ENCODE measurements at regions not wholly inside any gene's neighbourhood (a gene's known extent, or its start where the extent isn't known, plus 50 kb on each side); places are given as distances from the start of the nearest gene placed in this dataset.

DNA sequence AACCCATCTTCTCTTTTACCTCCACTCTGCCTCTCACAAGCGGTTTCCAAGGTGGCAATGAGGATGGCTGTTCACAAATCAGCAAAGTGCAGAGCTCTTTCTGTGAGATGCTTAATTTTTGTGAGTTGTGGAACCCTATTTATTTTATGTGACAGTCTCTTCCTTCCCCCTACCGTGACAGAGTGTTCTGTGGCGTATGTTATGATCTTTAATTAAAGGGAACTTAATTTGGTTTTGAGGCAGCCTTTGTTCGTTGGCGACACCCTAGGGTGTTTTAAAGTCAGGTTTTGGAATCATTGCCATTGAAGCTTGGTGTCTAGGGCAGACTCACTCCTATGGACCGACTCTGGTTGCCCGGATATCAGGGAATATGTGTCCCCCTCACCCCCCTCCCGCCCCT, 83.3 kb upstream of the IRX3 start:
- H3K27ac ChIP-seq, result no peak overlapping the region
- no peak for TF ChIP-seq ZFX (IDR thresholded peaks at IDR 0.05; ENCODE audit: borderline replicate concordance)
- TF ChIP-seq, protein P1, sequence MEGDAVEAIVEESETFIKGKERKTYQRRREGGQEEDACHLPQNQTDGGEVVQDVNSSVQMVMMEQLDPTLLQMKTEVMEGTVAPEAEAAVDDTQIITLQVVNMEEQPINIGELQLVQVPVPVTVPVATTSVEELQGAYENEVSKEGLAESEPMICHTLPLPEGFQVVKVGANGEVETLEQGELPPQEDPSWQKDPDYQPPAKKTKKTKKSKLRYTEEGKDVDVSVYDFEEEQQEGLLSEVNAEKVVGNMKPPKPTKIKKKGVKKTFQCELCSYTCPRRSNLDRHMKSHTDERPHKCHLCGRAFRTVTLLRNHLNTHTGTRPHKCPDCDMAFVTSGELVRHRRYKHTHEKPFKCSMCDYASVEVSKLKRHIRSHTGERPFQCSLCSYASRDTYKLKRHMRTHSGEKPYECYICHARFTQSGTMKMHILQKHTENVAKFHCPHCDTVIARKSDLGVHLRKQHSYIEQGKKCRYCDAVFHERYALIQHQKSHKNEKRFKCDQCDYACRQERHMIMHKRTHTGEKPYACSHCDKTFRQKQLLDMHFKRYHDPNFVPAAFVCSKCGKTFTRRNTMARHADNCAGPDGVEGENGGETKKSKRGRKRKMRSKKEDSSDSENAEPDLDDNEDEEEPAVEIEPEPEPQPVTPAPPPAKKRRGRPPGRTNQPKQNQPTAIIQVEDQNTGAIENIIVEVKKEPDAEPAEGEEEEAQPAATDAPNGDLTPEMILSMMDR (IDR thresholded peaks at IDR 0.05), result no peak

DNA sequence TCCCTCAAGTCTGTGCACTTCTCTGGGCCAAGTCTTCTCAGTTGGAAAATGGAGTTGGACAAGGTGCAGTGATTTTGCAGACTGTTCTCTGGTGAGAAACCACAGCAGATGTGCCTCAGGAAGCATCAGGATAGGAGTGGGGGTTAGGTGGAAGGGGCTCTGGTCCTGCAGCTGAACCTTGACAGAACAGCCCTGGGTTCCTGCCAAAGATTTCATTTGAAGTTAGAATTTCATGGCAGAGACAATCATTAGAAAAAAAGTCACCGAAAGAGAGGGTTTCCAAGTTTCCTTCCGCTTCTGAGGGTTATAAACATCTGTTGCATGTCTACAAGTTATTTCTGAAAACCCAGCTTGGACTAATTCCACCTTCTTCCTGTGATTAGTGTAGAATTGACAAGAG, 80.4 kb upstream of the IRX3 start:
- TF ChIP-seq, protein P1 (IDR thresholded peaks at IDR 0.05), result no peak
- TF ChIP-seq ZFX (IDR thresholded peaks at IDR 0.05; ENCODE audit: borderline replicate concordance), result no peak
- no peak overlapping the region for H3K27ac ChIP-seq

DNA sequence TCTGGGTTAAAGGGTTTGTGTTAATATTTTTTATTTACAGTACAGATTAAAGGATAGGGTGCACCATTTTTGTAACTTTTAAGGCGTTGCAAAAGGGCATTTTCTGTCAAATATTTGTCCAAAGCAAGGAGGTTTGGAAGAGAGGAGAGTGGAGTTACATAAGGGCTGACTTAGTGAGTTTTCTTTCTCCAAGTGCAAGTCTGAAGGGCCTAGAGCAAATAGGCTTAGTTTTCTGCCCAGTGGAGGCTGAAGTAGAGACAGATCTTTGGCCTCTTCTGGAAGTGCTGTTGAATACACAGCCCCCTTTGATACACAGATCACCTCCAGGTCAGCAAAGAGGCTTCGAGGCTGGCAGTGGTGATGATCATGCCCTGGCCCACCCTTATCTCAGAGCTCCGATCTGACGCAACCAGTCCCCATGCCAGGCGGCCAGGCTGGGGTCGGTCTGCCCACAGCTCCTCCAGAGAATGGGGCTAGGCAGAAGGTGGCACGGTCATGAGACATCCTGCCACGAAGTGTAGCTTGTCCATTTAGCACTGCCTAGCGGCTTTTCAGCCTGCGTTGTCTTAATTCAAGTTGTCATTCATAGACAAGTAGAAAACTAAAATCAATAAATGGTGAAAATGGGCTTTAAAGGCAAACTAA, 79.5 kb upstream of the IRX3 start:
- no peak overlapping the region for H3K27ac ChIP-seq
- TF ChIP-seq, protein P1 (IDR thresholded peaks at IDR 0.05), result no peak
- TF ChIP-seq ZFX (IDR thresholded peaks at IDR 0.05; ENCODE audit: borderline replicate concordance), result no peak

DNA sequence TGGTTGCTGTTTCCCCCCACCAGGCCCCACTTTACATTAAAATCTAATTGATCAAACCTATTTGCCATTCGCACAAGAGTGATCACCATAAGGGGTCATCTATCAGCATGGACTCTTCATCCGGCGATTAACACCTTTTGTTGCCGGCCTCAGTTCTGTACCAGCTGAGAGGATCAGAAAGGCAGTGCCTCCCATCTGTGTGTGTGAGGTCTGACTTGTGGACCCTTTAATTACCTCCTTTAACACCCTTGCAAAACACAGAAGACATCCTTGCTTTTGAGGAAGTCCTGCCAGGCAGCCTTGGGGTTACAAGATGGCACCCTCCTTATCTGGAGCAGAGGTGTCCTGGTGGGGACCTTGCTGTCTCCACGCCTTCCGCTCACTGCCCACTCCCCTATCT, 77.2 kb upstream of the IRX3 start:
- TF ChIP-seq ZFX (IDR thresholded peaks at IDR 0.05; ENCODE audit: borderline replicate concordance), result no peak
- TF ChIP-seq, protein P1 (IDR thresholded peaks at IDR 0.05), result no peak
- H3K27ac ChIP-seq, result no peak overlapping the region

DNA sequence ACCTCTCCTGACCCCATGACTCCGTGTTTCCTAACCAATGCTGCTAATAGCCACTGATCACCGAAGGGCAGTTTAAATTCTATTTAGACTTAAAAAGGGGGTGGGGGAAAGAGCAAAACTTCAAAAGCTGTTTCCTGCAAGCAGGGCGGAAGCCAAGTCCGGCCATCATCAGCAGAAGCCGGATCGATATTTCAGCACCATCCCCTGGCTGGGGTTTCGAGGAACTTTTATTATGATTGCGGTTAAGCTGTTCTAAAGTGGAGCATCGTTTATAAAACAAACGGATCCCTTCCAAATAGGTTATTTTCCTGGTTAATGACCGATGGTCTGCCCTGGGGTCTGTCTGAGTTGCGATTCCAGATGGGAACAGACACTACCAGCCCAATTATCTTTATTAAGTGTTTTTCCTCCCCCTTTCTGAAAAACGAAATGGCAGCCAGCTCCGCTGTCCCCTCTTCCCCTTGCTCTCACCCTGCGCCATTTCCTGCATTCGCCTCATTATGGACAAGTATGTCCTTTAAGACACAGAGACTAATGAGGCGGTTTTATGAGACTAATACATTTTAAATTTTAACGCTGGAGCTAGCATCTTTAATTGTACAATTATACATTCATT, 76.1 kb upstream of the IRX3 start:
- H3K27ac ChIP-seq, result no peak overlapping the region
- TF ChIP-seq, protein P1 (IDR thresholded peaks at IDR 0.05), result no peak
- no peak for TF ChIP-seq ZFX (IDR thresholded peaks at IDR 0.05; ENCODE audit: borderline replicate concordance)

DNA sequence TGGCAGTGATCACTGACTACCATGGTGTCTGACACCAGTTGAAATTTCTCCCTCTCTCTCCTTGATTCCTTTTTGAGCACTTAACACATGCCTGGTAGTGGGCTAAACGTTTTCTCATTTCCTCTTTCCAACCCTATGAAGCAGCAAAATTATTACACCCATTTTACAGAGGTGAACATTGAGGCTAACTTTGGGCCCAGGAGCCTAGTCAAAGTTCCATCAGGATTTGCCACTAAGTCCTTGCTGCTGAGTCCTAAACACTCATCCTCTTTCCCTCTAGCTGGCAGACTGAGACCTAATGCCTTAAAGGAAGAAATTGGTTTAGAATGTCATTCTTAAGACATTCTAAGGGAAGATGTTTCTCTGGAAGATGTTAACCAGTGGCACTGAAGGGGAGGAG, 74.7 kb upstream of the IRX3 start:
- H3K27ac ChIP-seq, result no peak overlapping the region
- TF ChIP-seq, protein P1 (IDR thresholded peaks at IDR 0.05), result no peak
- TF ChIP-seq ZFX (IDR thresholded peaks at IDR 0.05; ENCODE audit: borderline replicate concordance), result no peak

DNA sequence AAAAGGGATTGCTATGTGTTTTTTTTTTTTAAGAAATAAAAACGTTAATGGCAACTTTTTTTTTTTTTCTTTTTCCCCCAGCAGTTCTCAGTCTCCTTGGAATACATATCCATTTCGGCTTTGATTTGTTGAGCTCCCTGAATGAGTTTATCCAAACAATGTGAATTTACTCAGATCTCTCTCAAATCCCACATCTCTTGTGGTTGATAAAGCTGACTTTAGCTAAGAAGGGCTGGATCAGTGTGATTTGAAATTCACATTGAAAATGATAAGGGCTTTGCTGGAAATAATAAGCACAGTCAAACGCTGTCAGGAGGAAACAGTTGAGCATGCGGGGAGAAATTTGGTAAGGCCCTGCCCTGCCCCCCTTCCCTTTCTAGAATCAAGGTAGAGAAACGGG, 74.1 kb upstream of the IRX3 start:
- TF ChIP-seq, protein P1 (IDR thresholded peaks at IDR 0.05), result no peak
- no peak for TF ChIP-seq ZFX (IDR thresholded peaks at IDR 0.05; ENCODE audit: borderline replicate concordance)
- no peak overlapping the region for H3K27ac ChIP-seq
